SK-MEL-5 (cell line): ENCODE measurements at regions not wholly inside any gene's neighbourhood (a gene's known extent, or its start where the extent isn't known, plus 50 kb on each side); places are given as distances from the start of the nearest gene placed in this dataset.
"Not testable (repeated sequence)": the region's sequence is repeated elsewhere in the genome, so short reads cannot be mapped to it uniquely, and the experiment has no call there.

Experiments
- DNase-seq: peaks from one replicate; pipeline ENCODE4 v3.0.0-alpha.2; 2016; ENCODE audit warnings: low read depth, low spot score
- in situ Hi-C: cut with HindIII; loops from 2 replicates; pipeline ENCODE4 v1.10.0; 2016; ENCODE audit warnings: low sequenced_read_pairs, high pct_unique_total_duplicates, low pct_unique_long_range_greater_than_20kb

- DNase-seq, result no peak
- in situ Hi-C loops, result no loop called here
These were observed 373.8 kb downstream of the ETV1 start for GRCh38 chr7:13615679-13616078.

- no peak for DNase-seq
- in situ Hi-C loops, result no loop called here
These were observed 362.0 kb downstream of the ETV1 start for GRCh38 chr7:13627455-13627854.

DNA sequence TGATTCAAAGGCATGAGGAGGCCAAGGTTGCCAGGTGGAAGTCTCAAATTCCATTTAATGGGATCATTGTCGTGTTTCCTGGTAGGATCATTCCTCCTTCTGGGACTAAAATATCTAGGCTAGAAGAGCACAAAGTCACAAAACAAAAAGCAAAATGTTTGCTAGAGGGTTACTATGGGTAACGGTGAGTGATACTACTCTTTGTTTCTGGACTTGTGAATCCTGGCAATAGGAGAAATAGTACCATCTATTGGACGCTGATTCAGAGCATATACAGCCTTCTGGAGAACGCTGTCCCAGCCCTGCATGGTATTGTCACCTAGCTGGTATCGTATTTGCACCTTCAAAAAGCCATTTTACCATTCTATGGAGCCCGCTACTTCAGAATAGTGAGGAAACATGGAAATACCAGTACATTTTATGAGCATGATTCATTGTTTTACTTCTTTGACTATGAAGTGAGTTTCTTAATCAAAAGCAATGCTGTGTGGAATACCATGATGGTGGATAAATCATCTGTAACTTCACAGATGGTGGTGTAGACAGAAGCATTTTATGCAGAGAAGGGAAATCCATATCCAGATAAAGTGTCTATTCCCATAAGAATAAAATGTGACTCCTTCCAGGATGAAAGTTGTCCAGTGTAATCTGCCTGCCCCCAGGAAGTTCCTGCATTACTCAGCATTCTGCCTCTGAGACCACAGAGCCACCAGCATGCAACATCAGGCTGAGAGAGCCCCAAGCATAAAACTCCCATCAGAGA, 361.0 kb downstream of the ETV1 start:
- peak; percentile 21 for DNase-seq
- in situ Hi-C loops, result no loop called here

DNA sequence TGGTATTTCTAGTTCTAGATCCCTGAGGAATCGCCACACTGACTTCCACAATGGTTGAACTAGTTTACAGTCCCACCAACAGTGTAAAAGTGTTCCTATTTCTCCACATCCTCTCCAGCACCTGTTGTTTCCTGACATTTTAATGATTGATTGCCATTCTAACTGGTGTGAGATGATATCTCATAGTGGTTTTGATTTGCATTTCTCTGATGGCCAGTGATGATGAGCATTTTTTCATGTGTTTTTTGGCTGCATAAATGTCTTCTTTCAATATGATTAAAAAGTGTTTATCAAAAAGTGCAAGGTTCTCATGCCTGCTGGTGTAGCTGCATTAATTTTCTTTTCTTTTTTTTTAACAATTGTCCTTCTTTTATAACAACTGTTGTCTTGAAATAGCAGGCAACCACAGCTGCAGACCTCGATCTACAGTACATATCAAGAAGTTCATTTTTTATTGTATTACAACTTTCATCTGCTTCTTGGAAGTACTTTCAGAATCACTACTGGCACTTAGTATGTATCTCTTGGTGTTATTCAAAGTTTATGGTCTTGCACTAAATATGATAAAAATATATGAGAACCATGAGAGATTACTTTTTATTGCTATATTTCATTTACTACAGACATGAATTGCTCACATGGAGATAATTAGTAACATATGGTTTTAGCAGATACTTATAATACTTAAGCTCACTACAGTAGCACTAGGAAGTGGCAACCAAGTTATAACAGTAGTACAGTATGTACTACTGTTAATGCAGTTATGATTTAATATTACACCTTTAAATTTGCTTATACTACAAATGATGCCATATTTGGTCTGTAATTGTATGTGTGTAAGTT, 358.0 kb downstream of the ETV1 start:
- in situ Hi-C loops, DNase-seq: not testable (repeated sequence)

- in situ Hi-C loops, result no loop called here
- DNase-seq, result no peak
These were observed 355.6 kb downstream of the ETV1 start for GRCh38 chr7:13633857-13634256.

DNA sequence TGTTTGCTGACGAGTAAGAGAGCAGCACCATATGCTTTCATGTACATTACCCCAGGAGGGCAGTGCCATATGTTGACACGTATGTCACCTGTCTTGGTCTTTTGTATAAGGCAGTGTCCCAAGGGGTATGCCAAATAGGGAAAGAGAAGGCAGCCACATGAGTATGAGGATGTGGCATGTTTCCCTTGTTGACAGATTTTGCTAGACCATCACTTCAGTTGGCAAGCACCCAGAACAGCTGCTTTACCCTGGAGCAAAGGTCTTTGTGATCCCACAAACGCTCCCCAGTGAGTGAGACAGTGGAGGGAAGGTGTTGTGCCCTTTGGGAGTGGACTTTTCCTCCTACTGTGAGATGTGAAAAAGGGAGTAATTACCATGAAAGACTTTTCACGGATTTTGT, 350.1 kb downstream of the ETV1 start:
- in situ Hi-C loops, result no loop called here

GRCh38 chr7:13641714-13642113, 347.8 kb downstream of the ETV1 start:
- DNase-seq, result no peak

More for the DNA sequence above, 350.1 kb downstream of the ETV1 start:
- DNase-seq, result no peak

DNA sequence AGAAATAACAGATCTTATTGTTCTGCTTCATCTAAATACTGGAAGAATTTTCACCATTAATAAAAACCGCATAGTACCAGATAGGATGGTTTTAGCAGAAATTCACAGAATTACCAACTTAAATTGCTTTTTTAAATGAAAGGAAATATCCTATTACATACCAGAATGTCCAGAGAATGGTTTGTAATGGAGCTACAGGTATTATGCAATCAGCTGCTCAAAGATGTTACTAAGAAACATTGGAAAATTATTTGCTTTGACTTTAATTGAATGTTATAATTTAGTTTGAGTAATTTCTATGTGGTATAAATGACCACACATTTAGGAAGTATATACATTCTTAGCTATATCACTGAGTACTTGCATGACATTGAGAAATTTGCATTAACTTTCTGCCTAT, 338.3 kb downstream of the ETV1 start:
- DNase-seq, result no peak
- in situ Hi-C loops, result no loop called here

More at GRCh38 chr7:13641714-13642113, 347.8 kb downstream of the ETV1 start:
- in situ Hi-C loops, result no loop called here

- in situ Hi-C loops, result no loop called here
- DNase-seq, result no peak
These were observed 333.1 kb downstream of the ETV1 start for GRCh38 chr7:13656330-13656729.

DNA sequence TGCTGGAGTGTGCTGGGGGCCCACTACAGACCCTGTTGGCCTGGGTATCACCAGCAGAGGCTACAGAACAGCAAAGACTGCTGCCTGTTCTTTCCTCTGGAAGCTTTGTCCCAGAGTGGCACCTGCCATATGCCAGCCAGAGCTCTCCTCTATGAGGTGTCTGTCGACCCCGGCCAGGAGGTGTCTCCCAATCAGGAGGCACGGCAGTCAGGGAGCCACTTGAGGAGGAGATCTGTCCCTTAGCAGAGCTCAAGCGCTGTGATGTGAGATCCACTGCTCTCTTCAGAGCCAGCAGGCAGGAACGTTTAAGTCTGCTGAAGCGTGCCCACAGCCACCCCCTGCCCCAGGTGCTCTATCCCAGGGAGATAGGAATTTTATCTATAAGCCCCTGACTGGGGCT, 316.2 kb downstream of the ETV1 start:
- in situ Hi-C loops, result no loop called here
- no peak for DNase-seq

GRCh38 chr7:13682626-13683025, 306.8 kb downstream of the ETV1 start:
- in situ Hi-C loops, result no loop called here
- DNase-seq, result no peak

- in situ Hi-C loops, result no loop called here
- DNase-seq, result no peak
These were observed 302.0 kb downstream of the ETV1 start for GRCh38 chr7:13687500-13687899.

- in situ Hi-C loops, result no loop called here
- DNase-seq, result no peak
These were observed 296.9 kb downstream of the ETV1 start for GRCh38 chr7:13692548-13692947.

DNA sequence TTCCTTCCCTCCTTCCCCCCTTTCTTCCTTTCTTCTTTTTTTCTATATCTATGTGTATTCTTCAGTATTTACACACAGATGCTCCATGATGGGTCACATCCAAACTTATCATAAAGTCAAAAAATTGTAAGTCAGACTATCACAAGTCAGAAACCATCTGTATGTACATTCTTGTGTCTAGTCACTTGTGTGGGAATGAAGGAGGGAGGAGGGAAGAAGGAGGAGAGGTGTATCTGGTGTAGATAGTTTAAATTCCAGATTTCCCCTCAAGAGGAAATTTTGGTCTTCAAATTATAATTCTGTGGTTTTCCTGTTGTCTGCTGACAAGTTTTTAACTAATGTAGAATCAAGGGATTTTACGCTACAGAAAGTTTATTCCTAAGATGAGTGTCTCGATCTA, 287.2 kb downstream of the ETV1 start:
- in situ Hi-C loops, result no loop called here
- DNase-seq, result no peak

DNA sequence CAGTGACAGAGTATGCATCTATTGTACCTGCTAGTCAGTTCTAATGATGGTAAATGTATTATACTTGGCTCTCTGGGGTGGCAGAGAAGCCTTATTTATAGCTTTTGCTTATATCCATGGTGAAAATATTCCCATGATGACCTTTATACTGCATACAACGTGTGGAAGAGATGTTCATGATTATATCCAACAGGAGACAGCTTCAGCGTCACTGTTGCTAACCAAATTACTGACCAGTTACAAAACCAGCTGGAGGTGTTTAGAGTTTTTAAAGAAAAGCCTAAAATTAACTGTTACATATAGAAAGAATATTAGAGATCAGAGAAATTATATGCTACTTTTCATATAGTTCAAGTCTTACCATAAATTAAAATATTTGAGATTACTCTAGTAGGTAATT, 280.8 kb downstream of the ETV1 start:
- DNase-seq, result no peak
- in situ Hi-C loops, result no loop called here

DNA sequence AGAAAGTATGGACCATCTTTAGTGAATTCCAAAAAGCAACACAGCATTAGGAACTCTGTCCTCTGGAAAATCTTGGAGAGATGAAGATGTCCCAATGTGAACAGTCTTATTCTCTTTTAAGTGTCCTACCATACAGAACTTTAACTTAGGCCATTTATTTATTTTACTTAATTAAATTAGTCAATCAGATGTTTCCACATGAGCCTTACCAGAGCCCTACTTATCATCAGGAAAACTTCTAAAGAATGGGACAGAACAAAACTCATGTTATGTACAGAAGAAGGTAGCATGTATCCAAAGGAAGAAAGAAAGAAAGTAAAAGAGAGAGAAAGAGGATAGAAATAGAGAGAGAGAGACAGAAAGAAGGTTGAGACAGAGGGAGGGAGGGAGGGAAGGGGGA, 276.4 kb downstream of the ETV1 start:
- DNase-seq, result no peak
- in situ Hi-C loops, result no loop called here

DNA sequence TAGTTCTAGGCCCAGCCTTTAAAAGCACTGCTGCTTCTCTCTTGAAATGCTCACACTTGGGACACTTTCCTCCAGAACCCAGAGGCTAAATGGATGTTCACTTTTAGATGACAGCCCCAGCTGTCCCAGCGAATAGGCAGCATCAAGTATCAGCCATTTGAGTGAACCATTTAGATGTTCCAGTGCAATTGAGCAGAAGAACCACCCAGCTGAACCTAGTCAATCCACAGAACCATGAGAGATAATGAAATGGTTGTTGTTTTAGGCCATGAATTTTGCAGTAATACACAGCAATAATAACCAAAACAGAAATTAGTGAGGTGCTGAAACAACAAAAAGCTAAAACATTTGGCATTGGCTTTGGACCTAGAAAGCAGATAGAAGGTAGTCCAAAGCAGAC, 273.9 kb downstream of the ETV1 start:
- in situ Hi-C loops, result no loop called here
- DNase-seq, result no peak

DNA sequence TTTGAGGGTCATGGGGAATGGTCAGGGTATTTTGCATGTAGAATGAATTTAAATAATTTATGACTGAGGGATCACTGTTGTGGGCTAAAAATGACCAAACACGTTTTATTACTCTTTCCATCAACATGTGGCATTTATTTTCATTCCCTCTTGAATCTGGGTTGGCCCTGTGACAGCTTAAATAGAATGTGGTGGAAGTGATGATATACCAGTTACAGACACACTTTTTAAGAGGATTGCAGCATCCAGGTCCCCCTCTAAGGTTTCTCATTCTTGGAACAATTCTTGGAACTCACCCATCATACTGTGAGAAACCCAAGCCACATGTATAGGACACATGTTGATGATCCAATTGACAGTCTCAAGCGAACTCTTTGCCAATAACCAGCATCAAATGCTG, 272.4 kb downstream of the ETV1 start:
- in situ Hi-C loops, result no loop called here
- DNase-seq, result no peak
